HG03457 (cell line): ENCODE measurements at regions not wholly inside any gene's neighbourhood (a gene's known extent, or its start where the extent isn't known, plus 50 kb on each side); places are given as distances from the start of the nearest gene placed in this dataset.

ENCODE experiments used
- ATAC-seq: cut with Tn5 transposase; IDR thresholded peaks from one replicate; pipeline ENCODE4 v1.9.1; 2021; ENCODE audit warnings: moderate number of reproducible peaks; ENCODE audit not compliant: unreplicated experiment

DNA sequence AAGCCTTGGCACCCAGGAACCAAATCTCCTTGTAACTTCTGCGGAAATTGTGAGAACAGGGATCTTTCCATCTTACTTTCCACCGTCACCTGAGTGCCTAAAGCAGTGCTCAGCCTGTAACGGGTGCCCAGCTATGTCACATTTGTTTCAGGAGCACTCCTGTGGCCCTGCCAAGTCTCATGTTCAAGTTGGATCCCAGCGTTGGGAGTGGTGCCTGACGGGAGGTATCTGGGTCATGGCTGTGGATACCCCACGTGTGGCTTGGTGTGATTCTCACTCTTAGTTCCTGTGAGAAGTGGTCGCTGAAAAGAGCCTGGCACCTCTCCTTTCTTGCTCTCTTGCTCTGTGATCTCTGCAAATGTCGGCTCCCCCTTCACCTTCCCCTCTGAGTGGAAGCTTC, 114.9 kb downstream of the UQCRFS1 start:
- no peak for ATAC-seq

DNA sequence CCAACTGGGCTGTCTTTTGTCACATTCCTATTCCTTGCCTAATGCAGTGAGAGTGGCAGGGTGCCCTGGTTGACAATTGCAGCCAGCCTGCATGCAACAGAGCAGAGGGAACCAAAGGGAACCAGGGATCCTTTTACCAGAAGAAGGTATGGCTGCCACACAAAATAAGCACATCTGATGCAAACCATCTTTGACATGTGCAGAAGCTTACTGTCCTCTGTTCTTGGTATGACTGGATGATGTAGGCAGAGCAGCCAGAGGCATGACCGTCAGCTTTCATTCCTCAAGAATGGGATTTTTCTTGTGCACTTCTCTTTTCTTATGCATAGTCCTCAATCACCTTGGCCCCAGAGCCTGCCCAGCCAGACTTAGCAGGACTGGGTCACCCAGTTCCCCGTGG, 116.1 kb downstream of the UQCRFS1 start:
- ATAC-seq: no peak

GRCh38 chr19:29093553-29093908, 119.4 kb downstream of the UQCRFS1 start:
- ATAC-seq: no peak

DNA sequence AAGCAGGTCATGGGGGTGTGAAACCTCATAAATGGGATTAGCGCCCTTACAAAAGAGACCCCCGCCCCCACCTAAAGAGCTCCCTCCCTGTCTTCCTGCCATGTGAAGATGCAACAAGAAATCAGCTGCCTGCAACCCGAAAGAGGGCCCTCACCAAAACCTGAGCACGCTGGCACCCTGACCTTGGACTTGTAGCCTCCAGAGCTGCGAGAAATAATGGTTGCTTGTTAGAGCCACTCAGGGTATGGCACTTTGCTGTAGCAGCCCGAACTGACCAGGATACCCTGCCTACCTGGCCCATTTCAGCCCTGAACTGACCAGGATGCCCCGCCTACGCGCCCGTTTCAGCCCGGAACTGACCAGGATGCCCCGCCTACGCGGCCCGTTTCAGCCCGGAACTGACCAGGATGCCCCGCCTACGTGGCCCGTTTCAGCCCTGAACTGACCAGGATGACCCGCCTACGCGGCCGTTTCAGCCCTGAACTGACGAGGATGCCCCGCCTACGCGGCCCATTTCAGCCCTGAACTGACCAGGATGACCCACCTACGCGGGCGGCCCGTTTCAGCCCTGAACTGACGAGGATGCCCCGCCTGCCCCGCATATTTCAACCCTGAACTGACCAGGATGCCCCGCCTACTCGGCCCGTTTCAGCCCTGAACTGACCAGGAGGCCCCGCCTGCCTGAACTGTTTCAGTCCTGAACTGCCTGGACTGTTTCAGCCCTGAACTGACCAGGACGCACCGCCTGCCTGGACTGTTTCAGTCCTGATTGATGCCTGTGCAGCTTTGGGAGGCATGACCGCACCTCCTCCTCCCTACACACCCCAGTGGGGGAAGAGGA, 120.0 kb downstream of the UQCRFS1 start:
- ATAC-seq: no peak

DNA sequence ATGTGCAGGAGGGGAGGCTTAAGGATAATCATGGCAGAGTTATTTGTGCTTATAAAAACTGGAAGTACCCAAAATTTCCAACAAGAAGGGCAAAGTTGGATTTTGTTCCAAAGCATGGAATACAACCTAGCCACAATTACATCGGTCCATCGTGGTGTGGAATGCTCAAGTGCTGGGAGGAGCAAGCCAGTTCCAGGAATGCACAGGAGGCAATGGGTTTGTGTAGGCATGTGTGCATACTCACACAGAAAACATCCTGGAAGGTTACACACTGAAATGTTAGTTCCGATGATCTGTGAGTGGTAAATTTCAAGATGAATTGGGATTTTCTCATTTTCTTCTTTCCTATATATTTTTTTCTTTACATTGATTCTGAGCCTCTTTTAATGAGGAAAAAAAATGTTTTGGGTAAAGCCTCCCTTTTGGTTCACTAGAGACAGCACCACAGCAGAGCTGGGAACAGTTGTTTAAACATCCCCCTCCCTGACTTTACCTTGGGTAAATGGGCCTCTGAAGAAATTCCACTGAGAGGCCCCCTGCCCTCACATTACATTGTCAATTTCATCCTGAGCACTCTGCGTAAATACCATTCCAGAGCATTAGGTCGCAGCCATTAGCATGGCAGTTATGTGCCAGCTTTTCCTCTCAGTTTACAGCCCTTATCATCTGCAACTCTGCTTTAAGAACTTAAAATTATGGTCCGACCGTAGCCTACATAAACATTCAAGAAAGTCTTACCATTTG, 122.0 kb downstream of the UQCRFS1 start:
- no peak for ATAC-seq

DNA sequence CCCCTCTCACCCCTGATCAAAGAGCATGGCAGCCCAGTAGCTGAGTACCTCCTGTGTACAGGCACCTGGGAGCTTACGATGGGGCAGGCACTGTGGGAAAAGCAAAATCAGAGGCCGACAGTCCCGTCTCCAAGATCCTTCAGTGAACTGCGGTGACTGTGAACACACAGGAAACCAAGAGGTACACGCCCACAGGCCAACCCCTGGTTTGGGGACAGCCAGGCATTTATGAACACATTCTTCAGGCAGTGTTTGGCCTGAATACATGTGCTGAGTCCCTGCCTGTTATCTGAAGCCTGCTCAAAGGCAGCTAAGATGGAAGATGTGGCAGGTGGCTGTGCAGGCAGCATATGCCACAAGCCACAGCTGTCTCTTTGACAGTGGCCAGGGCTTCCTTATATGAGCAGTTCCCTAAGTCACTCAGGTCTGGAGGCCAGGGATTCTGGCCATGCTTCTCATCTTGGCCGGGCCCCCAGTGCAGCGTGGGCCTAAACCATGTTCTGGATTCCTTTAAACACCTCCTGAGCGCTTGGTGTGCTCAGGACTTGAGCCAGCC, 123.6 kb downstream of the UQCRFS1 start:
- ATAC-seq: no peak

DNA sequence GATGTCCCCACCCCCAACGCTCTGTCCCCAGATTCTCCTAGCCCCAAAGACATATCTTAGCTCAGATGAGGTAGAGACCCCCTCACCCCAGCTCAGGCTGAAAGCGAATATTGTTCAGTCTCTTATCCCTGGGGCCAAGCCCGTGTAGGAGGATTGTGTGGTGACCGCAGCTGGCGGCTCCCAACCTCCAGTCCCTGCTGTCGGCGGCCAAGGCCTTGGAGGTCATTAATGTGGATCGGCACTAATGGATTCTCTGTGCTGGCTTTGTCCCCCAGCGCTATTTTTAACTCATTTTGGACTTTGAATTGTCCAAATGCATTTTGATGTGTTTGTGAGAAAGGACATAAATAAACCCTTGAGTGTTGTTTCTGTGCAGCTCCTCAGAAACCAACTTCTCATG, 124.2 kb downstream of the UQCRFS1 start:
- no peak for ATAC-seq

- no peak for ATAC-seq
Measured at GRCh38 chr19:29086646-29087045, 126.3 kb downstream of the UQCRFS1 start.

- ATAC-seq: no peak
Measured at GRCh38 chr19:29086182-29086581, 126.8 kb downstream of the UQCRFS1 start.

DNA sequence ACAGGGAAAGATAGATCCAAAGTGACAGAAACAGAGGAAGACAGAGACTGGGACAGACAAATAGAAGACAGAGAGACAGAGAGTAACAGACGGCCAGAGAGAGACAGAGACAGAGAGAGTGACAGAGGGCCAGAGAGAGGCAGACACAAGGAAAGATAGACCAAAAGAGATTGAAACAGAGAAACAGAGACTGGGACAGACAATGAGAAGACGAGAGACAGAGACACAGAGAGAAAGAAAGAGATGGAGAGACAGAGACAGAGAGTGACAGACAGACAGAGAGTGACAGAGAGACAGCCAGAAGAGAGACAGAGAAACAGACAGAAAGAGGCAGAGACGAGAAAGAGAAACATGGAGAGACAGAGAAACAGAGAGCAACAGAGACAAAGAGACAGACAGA, 127.3 kb downstream of the UQCRFS1 start:
- no peak for ATAC-seq

DNA sequence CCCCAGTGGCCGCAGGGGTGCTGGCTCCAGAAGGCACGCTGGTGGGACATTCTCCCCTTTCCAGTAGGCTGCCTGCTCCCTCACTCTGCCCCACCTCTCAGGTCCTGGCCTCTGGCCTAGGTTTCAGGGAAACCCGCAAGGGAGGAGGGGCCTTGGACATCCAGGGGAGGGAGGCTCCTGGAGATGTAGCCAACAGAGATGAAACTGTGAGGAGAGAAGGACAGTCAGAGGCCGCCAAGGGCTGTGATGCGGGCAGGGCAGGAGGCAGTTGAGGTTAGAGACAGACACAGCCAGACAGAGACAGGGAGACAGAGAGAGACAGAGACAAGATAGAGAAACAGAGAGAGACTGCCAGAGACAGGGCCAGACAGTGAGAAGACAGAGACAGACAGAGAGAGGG, 127.7 kb downstream of the UQCRFS1 start:
- ATAC-seq: no peak

DNA sequence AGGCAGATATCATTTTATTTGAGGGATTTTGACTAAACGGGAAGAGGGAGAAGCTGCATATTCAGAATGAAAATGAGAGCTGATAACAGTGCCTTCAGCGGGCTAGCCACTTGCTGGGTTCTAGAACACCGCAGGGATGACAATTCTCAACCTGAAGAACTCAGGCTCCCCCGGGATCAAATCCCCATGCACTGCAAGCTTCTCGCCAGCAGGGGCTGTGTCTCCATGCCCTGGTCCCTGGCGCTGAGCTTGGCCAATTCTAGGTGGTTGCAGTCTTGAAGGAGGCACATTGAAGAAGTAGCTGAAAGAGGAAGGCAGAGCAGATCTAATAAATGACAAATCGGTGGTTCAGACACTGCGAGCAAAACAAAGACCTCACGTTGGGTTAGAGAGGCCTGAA, 128.7 kb downstream of the UQCRFS1 start:
- ATAC-seq: no peak

- ATAC-seq: no peak
Measured at GRCh38 chr19:29083863-29084262, 129.1 kb downstream of the UQCRFS1 start.

- ATAC-seq: no peak
Measured at GRCh38 chr19:29079356-29080032, 133.5 kb downstream of the UQCRFS1 start.

GRCh38 chr19:29076963-29077362, 136.0 kb downstream of the UQCRFS1 start:
- no peak for ATAC-seq

DNA sequence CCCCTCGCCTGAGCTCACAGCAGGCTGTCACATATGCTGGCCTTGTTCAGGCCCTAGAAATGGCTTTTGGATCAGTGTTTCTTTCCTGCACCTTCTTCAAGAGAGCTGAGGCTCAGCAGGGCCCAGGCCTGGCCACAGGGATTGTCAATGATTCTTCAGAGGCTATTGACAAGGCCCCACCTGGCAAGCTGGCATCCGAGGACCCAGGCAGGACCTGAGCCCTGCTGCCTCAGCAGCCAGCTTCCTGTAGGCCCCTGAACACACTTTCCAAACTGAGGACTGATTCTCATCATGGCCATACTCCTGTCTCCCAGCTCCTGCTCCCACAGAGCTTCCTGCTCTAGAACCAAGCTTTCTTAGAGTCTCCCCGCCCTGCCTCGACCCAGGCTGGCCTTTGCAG, 136.8 kb downstream of the UQCRFS1 start:
- ATAC-seq: no peak

- ATAC-seq: no peak
Measured at GRCh38 chr19:29075149-29075548, 137.8 kb downstream of the UQCRFS1 start.

DNA sequence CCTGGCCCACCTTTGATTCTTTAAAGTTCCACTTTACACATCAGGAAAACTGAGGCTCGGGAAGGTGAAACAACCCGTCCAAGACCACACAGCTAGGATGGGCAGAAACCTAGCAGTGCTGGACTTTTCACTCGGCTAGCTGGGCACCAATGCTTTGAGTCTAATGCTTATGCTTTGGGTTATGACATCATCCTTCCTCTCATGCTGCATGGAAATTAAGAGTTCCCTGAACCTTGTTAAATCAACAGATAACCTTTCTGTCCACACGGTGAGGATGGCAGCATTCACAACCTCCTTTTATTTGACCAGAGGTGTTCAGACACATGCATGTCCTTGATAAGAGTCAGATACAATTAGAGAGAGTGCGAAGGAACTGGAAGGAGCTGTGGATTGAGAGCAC, 138.4 kb downstream of the UQCRFS1 start:
- no peak for ATAC-seq

- no peak for ATAC-seq
Measured at GRCh38 chr19:29067831-29068230, 145.1 kb downstream of the UQCRFS1 start.

DNA sequence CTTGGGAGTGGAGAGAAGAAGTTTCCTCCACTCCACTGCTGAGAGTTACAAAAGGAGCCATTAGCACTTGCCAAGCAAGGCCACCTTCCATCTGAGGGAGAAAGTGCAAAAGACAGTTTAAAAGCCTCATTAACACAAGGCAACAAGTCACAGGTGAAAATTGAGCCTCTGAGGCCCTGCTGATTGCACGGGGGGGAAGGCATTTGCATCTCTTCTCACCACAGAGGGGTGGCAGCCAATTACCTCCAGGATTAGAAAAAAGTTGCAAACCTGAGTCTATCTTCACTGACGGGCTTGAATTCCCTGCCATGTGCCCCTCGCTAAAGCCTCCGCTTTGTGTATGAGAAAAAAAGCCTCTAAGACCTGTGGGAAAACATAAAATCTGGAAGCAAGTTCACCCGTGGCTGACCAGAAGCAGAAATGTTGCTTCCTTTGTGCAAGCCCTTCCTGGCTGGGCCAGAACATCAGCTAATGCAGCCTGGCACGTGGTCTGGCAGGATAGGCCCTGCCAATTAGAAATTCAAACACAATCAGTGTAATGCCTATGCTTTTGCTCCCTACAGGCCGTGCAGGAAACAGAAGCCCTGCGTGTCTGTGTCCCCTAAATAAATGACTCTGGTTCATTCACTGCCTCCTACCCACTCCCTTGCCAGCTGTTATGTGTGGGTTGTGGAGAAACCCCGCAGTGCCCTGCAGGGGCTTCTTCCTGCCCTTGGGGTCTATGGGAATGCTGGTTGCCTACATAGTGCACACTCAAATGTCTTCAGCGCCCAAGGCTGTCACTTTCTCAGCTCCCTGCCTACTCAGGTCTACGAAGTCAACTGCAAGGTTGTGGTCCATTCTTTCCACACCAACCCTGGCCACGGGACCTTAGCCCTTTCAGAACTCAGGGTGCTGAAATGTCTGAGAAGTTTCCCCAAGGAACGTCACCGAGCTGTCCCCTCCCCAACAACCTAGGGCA, 150.2 kb downstream of the UQCRFS1 start:
- ATAC-seq: no peak
